Activated T-helper 2 cell treated with anti-CD3 and anti-CD28 coated beads, Interferon-gamma antibody, Interleukin-2, Interleukin-4, amounts not matched to agents 10 μg/mL and 5 μg/mL and 100 μg/mL, durations not matched to agents 14 hours and 24 hours and 36 hours (primary cell): ENCODE measurements at regions not wholly inside any gene's neighbourhood (a gene's known extent, or its start where the extent isn't known, plus 50 kb on each side); places are given as distances from the start of the nearest gene placed in this dataset.

Experiments
- DNase-seq: peaks from one replicate; pipeline ENCODE4 v3.0.0; 2021; ENCODE audit warnings: low spot score
- H3K27ac Mint-ChIP-seq: one replicate; pipeline ENCODE4 v1.8.0; 2021; ENCODE audit warnings: mixed read lengths
- H3K27me3 Mint-ChIP-seq: one replicate; pipeline ENCODE4 v1.8.0; 2021; ENCODE audit warnings: low read depth, mixed read lengths
- H3K36me3 Mint-ChIP-seq: one replicate; pipeline ENCODE4 v1.8.0; 2021; ENCODE audit warnings: low read depth, mixed read lengths
- H3K4me1 Mint-ChIP-seq: one replicate; pipeline ENCODE4 v1.8.0; 2021; ENCODE audit warnings: low read depth, mixed read lengths
- H3K4me3 Mint-ChIP-seq: one replicate; pipeline ENCODE4 v1.8.0; 2021; ENCODE audit warnings: low read depth, mild to moderate bottlenecking, moderate library complexity, mixed read lengths
- H3K9me3 Mint-ChIP-seq: one replicate; pipeline ENCODE4 v1.8.0; 2021; ENCODE audit warnings: mixed read lengths
- intact Hi-C: fragments of 100-400 bp; cut with micrococcal nuclease; formaldehyde crosslinking; loops from one replicate; pipeline ENCODE4 v1.15.1; 2023

DNA sequence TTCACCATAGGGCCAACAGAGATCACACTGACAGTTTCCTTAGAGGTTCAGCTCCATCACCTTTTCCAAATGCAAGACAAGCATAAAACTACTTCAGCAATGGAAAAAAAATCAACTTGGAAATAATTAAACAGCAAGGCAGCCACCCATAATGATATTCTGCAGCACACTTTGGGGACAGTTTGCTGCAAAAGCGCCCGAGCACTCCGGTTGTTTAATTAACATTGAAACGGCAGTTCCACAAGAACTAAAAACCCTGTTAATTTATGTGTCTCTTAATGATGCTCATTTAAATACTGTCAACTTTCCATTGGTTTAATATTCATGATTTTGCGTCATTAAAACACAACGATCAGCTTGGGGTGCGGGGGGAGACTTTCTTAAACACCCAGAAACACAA is 153.2 kb downstream of the ELAVL4 start:
- Mint-ChIP-seq H3K4me1 (no peaks in the 10 kb centered on the region), H3K4me3 (no peak overlapping the region), H3K27ac (no peak overlapping the region), H3K36me3 (no peaks in the 10 kb centered on the region), H3K9me3 (no peaks in the 10 kb centered on the region), H3K27me3 (no peaks in the 10 kb centered on the region)
- DNase-seq, result no peak
- intact Hi-C loops, result no loop called here

DNA sequence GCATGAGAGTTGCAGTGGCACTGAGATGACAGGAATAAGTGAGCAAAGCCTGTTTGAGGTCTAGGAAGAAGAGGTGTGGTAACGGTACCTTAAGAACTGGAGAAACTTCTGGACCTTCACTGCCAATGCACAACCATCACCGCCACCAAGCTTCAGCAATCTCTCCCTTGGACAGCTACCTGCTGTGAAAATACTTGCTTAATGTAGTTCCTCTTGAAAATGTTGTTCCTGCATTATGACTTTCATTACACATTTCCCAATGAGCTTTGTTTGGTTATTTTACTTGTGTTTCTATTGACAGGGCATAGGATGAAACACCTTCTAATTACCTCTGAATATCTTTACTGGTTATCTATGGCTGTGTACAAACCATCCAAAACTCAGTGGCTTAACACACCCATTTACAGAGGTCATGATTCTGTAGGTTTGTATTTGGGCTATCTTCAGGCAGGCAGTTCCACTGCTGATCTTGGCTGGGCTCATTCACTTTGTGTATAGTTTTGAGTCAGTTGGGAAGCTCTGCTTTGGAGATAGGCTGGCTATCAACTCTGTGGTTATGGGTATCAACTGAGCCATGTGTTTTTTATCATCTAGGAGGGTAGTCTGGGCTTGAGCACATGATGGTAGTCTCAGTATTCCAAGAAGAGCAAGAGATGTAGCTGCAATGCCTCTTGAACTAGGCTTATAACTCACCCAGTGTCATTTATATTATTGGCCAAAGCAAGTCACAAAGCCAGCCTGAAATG is 149.4 kb downstream of the ELAVL4 start:
- Mint-ChIP-seq H3K4me1 (no peaks in the 10 kb centered on the region), H3K9me3 (no peaks in the 10 kb centered on the region), H3K27ac (no peak overlapping the region), H3K27me3 (no peaks in the 10 kb centered on the region), H3K36me3 (no peaks in the 10 kb centered on the region), H3K4me3 (no peak overlapping the region)
- intact Hi-C loops, result no loop called here
- no peak for DNase-seq

DNA sequence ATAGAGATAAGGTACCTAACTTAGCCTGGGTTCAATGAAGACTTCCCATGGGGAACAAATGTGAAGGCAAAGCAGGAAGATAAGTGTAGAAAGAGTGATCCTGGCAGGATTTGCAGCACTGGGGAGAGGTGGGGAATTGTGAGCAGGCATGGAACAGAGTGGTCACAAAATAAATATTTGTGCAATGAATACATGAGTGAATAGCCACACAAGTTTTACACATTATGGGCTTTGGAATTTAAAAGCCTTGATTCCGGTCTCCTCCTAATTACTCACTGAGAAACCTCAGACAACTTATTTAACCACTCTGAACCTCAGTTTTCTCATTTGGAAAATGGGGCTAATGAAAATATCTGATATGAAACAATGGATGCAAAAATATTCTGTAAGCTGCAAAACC is 148.3 kb downstream of the ELAVL4 start:
- Mint-ChIP-seq H3K9me3 (no peaks in the 10 kb centered on the region), H3K36me3 (no peaks in the 10 kb centered on the region), H3K27me3 (no peaks in the 10 kb centered on the region), H3K27ac (no peak overlapping the region), H3K4me3 (no peak overlapping the region), H3K4me1 (no peaks in the 10 kb centered on the region)
- intact Hi-C loops, result no loop called here
- no peak for DNase-seq
